GM20000 (cell line): ENCODE measurements at regions not wholly inside any gene's neighbourhood (a gene's known extent, or its start where the extent isn't known, plus 50 kb on each side); places are given as distances from the start of the nearest gene placed in this dataset.

Source experiments
- DNase-seq: peaks from one replicate; pipeline ENCODE4 v3.0.0; 2012; ENCODE audit warnings: low spot score
- CTCF ChIP-seq: IDR thresholded peaks from 2 replicates; pipeline ENCODE4 v1.5.1; 2012; ENCODE audit warnings: mild to moderate bottlenecking, control low read depth; ENCODE audit errors: extremely low read depth, missing control alignments

- DNase-seq = no peak
Observed at GRCh38 chr7:68472688-68473087, 1125.6 kb upstream of the AUTS2 start.

GRCh38 chr7:68474661-68475216, 1123.5 kb upstream of the AUTS2 start:
- DNase-seq = no peak
- no peak for TF ChIP-seq CTCF

More at GRCh38 chr7:68472688-68473087, 1125.6 kb upstream of the AUTS2 start:
- no peak for TF ChIP-seq CTCF

GRCh38 chr7:68476966-68477365, 1121.3 kb upstream of the AUTS2 start:
- TF ChIP-seq CTCF = no peak
- DNase-seq = no peak

- no peak for DNase-seq
- no peak for TF ChIP-seq CTCF
Observed at GRCh38 chr7:68478326-68478725, 1119.9 kb upstream of the AUTS2 start.

- no peak for TF ChIP-seq CTCF
- no peak for DNase-seq
Observed at GRCh38 chr7:68482800-68483199, 1115.5 kb upstream of the AUTS2 start.

GRCh38 chr7:68484731-68485130, 1113.5 kb upstream of the AUTS2 start:
- no peak for DNase-seq
- TF ChIP-seq CTCF = no peak

- no peak for TF ChIP-seq CTCF
- DNase-seq = no peak
Observed at GRCh38 chr7:68485253-68485917, 1112.9 kb upstream of the AUTS2 start.
